Left lobe of liver (tissue), 2 donors: ENCODE measurements at regions not wholly inside any gene's neighbourhood (a gene's known extent, or its start where the extent isn't known, plus 50 kb on each side); places are given as distances from the start of the nearest gene placed in this dataset.
"Not testable (repeated sequence)": the region's sequence is repeated elsewhere in the genome, so short reads cannot be mapped to it uniquely, and the experiment has no call there.

Experiments
- ATAC-seq: fragments of 200-7000 bp; cut with Tn5 transposase; one replicate; pipeline ENCODE4 v1.9.1; 2020; ENCODE audit warnings: mild to moderate bottlenecking, moderate library complexity
- DNase-seq: peaks from one replicate; pipeline ENCODE4 v3.0.0-alpha.2; 2020; ENCODE audit warnings: low spot score
- donor health status: DM: no; HTN: no; CAD: no; lungs with moderate emphysema.
- donor health status: DM: no; HTN: yes; CAD: no.

DNA sequence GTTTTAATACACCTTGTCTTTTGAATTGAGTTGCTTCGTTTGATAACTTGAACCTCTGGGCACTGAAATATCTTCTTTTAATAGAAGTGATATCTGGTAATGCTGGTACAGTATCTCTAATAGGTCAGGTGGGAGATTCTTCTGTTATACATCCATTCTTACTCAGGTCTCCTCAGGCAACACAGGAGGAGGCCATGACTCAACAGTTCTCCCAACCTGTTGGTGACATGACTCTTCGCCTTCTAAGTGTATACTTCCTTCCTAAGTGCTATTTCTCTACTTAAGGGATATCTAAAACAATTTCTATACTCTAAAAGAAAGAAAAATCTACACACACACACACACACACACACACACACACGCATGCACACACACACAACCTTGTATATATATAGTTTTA is 509.1 kb downstream of the PCNX1 start:
- ATAC-seq (no peak), DNase-seq (no peak)

DNA sequence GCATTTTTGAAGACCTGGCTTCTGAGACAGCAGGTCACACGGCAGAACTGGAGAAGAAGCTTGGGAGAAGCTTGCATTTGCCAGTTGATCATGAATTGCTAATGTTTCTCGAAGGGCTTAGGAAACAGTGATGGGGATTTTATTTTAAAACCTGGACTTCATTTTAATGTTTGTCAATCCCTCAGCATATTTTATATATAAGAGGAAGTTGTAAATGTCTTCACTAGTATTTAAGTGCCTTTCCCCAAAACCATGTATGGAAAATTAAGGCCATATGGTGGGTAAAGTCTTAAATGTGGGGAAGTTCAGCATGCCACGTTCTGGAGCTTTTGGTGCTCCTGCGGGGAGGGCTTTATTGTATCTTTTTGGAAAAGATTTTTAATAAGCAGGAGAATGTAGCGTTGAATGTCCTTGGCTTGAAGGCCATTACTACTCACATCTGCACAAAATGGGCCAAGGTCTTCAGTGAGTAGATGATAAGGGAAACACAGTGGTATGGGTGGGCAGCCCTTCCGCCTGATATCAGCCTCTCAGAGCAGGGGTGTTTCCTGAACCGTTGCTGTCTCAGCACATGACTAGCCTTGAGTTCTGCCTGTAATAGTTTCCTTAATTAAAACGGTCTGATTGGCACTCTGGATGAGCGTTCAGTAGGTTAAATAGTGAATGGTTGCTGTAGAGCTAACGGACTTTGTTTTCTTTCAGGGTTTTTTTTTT is 511.4 kb downstream of the PCNX1 start:
- ATAC-seq (peak; percentile 13), DNase-seq (no peak)

DNA sequence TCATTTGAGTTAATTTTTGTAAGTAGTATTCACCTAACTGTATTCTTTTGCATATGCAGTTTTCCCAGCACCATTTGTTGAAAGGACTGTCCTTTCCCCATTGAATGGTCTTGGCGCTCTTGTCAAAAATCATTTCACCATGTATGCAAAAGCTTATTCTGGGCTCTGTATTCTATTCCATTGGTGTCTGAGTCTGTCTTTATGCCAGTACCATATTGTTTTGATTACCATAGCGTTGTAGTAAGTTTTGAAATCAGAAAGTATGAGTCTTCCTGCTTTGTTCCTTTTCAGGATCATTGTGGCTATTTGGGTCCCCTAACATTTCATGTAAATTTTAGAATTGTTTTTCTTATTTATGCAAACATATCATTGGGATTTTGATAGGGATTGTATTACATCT is 508.7 kb upstream of the RGS6 start:
- no peak for ATAC-seq

DNA sequence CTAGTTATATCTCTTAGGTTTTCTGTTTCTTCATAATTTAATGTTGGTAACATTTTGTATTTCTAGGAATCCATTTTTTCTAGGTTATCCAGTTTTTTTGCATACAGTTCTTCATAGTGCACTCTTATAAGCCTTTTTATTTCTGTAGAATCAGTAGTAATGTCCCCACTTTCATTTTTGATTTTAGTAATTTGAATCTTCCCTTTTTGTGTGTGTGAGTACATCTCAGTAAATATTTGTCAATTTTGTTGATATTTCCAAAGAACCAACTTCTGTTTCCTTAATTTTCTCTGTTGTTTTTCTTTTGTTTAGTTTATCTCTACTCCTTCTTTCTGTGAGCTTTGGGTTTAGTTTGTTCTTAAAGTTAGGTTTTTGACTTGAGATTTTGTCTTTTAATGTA is 507.3 kb upstream of the RGS6 start:
- DNase-seq, result no peak
- no peak for ATAC-seq

More for the DNA sequence above, 508.7 kb upstream of the RGS6 start:
- DNase-seq, result no peak

GRCh38 chr14:71426001-71426400 is 506.2 kb upstream of the RGS6 start:
- ATAC-seq (no peak), DNase-seq (no peak)

- no peak for DNase-seq
- no peak for ATAC-seq
Observed at GRCh38 chr14:71429902-71430301, 502.3 kb upstream of the RGS6 start.

- ATAC-seq (no peak), DNase-seq (no peak)
Observed at GRCh38 chr14:71430321-71430677, 501.9 kb upstream of the RGS6 start.

GRCh38 chr14:71430678-71431376 is 501.4 kb upstream of the RGS6 start:
- DNase-seq (no peak), ATAC-seq (no peak)

DNA sequence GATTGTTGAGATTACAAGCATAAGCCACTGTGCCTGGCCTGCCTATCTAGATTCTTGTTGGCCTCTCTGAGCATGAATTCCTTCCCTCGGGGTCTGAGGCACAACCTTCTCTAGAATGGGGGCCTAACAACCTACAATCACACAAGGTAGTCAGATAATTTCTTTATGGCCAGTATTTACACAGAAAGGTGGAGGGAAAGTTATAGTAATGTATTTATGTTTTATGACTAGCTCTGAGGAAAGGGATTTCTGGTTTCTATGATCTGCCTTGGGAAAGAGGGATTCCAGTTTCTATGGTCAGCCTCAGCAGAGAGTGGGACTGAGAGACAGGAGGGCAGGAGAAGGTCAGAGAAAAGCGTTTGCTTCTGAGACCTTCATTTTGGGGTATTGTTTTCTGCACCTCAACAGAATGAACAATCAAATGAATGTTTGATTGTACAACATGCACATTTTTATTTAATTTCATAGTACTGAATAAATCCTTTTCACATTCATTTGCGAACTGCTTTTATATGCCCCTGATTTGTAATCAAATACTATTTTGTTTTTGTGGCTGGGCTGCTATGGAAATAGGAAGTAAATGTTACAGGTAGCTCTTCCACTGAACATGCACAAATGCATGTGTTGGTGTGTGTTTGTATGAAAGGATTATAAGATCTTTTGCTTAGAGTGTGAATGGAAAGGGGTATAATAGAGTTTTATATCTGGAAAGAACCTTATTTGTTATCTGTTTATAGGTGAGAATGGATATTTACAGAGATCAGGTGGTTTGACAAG is 499.7 kb upstream of the RGS6 start:
- no peak for ATAC-seq

GRCh38 chr14:71433303-71433702 is 498.9 kb upstream of the RGS6 start:
- no peak for DNase-seq

More for the DNA sequence above, 499.7 kb upstream of the RGS6 start:
- no peak for DNase-seq

GRCh38 chr14:71435641-71436040 is 496.6 kb upstream of the RGS6 start:
- not testable (repeated sequence) for DNase-seq

More at GRCh38 chr14:71433303-71433702, 498.9 kb upstream of the RGS6 start:
- ATAC-seq, result no peak

DNA sequence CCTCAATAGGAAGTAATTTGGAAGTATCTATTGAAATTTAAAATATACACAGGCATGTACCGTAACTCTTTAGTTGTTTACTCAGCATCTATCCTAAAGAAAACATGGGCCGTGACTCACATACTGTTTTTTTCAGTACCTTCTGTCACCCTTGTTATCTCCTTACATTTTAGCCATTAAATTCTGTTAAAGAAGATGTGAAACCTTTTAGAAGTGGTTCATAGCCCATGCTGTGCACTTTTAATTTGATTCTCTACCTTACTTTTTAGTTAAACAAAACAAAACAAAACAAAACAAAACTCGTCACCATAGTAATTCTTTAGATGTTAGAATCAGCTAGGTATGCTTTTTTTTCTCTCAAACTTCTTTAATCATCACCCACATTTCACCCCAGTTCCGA is 494.4 kb upstream of the RGS6 start:
- no peak for DNase-seq
- no peak for ATAC-seq

More at GRCh38 chr14:71435641-71436040, 496.6 kb upstream of the RGS6 start:
- ATAC-seq, result not testable (repeated sequence)

GRCh38 chr14:71438684-71439083 is 493.5 kb upstream of the RGS6 start:
- ATAC-seq, result no peak
- no peak for DNase-seq

- DNase-seq (no peak), ATAC-seq (no peak)
Observed at GRCh38 chr14:71441126-71441525, 491.1 kb upstream of the RGS6 start.

DNA sequence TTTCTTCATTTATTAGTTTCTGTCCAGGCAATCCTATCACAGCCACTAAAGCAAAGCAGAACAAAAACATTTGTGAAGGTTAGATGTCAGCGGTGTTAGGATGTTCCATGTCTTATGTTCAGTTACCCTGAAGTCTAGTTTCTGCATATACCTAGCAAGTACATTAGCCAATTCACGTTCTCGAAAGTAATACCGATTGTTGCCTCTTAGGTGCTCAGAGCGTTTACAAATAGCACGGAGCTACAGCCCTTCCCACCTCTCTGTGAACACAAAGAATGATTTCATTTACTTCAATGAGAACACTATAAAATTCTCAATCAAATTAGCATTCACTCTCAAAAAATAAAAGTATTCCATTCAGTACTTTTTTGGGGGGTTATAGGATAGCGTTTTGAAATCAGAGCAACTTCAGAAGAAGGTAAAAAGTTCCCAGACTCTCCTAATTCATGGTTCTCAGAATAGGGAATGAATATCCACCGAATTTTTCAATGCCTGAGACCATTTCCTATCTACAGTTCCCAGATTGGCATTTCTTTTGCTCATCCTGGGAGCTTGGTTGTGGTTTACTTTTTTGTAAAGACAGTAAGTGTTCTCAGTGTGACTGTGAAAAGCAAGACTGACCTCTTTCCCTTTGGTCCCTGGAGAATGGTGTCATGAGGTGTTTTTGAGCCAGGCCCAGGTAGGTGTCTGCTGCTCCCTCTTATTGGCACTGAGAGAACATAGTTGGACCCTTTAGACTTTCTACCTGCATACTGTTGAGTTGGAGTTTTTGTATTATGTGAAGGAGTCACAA is 488.0 kb upstream of the RGS6 start:
- ATAC-seq (no peak), DNase-seq (no peak)

DNA sequence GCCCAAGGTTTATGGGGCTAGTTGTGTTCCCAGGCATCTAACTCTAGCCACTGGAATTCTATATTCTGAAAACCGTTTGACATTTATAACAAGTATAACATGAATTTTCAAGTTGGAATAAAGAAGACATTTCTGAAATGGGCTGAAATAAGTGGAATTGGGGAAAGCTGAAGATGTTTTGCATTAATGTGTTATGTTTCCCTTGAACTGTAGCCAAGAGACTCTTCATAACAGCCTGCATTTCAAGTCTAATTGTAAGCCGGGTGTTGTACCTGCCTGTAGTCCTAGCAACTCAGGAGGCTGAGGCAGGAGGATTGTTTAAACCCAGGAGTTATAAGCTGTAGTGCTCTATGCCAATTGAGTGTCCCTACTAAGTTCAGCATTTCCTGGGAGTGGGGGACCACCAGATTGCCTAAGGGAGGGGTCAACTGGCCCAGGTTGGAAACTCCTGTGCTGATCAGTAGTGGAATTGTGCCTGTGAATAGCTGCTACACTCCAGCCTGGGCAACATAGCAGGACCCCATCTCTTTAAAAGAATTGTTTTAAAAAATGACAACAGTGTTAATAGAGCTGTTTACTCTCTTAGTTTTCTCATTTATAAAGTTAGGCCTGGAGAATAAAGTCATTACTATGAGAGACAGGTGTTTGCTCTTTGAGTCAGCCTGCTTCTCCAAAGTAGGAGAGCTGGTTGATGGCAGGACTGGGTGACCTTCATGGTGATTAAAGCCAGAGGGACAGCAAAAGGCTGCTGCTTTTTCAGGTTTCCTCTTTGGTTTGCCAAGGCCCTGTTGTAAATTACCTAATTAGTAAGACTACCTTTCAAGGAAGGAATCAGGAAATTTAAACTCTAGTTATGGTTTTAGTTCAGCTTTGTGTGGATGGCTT is 483.6 kb upstream of the RGS6 start:
- DNase-seq (no peak), ATAC-seq (no peak)

DNA sequence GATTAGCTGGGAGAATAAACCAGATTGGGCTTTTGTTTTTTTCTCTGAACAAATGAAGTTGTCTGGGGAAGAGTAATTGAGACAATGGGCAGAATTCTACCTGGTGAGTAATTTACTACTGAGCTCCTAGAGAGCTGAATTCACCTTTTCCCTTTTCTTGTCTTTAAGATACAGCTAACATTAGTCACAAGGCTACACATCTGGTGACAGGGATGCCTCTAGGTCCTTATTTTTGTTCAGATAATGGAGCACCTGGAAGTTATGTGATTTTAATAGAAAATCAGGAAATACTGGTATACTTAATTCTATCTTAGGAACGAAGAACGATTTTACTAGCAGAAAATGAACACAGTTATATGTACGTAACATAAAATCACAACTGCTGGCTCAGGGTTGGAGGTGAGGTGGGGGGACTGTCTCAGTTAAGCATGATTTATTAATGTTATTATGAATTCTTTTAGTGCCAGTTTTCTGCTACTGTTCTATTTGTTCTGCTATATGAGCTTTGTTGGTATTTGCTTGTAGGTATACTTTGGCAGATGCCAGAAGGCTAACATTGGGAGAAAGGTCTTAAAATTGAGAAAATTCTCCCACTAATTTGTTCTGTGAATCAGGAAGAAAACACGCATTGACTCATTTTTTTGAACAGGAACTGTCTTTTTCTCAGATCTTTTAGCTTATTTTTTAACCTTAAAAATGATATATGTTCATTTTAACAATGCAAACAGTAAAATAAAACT is 482.7 kb upstream of the RGS6 start:
- ATAC-seq, result no peak
- no peak for DNase-seq

GRCh38 chr14:71451501-71451900 is 480.7 kb upstream of the RGS6 start:
- DNase-seq (no peak), ATAC-seq (no peak)

DNA sequence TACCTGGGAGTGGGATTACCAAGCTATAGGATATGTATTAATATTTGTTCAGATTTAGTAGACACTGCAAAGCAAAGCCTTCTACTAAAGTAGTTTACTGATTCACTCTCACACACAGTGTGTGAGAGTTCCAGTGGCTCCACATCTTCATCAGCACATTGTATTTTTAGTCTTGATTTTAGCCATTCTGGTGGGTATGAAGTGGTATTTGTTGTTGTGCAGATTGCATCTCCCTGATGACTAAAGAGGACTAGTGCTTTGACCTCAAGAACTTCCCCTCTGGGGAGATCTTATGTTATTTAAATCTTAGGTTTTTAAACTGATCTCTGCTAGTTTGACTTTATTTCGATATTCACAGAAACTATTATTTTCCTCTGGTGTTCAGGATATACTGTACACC is 479.7 kb upstream of the RGS6 start:
- DNase-seq, result no peak
- no peak for ATAC-seq
